ENCODE measurements at regions not wholly inside any gene's neighbourhood (a gene's known extent, or its start where the extent isn't known, plus 50 kb on each side); places are given as distances from the start of the nearest gene placed in this dataset.

DNA sequence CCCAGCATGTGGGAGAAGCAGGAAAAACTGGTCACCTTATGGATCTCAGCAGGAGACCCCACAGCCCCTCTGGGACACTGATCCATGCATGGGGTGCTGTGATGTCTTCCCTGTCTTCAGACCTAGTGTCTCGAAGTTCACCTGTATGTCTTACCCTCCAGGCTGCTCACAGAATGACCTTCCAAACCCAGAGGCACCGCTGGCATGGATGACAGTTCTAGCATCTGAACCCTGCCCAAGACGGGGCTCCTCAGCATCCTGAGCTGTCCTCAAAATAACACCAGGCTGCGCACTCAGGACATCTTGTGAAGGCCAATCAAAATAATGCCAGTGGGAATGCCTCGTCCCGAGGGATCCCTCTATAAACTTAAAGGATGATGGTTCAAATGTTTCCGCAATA is 824.9 kb downstream of the TBC1D22A start:
- Histone ChIP-seq H3K4me1 (ENCODE audit: control insufficient read depth, low read length) (no peaks in the 10 kb centered on the region), H3K36me3 (ENCODE audit: control insufficient read depth, low read length) (no peaks in the 10 kb centered on the region), H3F3A (ENCODE audit: control insufficient read depth, insufficient read depth) (no peaks in the 10 kb centered on the region), H3K9me3 (ENCODE audit: control insufficient read depth, insufficient read depth, low read length) (peaks cover 9% of the 10 kb centered on the region; the same call in 1 of the 2 replicates), H3K27me3 (ENCODE audit: control insufficient read depth, low read length) (no peaks in the 10 kb centered on the region), H3K4me2 (ENCODE audit: low read length) (no peak overlapping the region), H4K20me1 (ENCODE audit: control insufficient read depth, insufficient read depth, low read depth, low read length) (no peaks in the 10 kb centered on the region), H3K4me3 (ENCODE audit: low read length) (no peak overlapping the region), H3K27ac (ENCODE audit: low read depth, low read length) (no peak overlapping the region), H3K79me2 (ENCODE audit: control insufficient read depth, low read length) (no peaks in the 10 kb centered on the region), H3K9me2 (replicated peaks; ENCODE audit: control insufficient read depth, low read length) (no peaks in the 10 kb centered on the region)
- TF ChIP-seq, protein P1, sequence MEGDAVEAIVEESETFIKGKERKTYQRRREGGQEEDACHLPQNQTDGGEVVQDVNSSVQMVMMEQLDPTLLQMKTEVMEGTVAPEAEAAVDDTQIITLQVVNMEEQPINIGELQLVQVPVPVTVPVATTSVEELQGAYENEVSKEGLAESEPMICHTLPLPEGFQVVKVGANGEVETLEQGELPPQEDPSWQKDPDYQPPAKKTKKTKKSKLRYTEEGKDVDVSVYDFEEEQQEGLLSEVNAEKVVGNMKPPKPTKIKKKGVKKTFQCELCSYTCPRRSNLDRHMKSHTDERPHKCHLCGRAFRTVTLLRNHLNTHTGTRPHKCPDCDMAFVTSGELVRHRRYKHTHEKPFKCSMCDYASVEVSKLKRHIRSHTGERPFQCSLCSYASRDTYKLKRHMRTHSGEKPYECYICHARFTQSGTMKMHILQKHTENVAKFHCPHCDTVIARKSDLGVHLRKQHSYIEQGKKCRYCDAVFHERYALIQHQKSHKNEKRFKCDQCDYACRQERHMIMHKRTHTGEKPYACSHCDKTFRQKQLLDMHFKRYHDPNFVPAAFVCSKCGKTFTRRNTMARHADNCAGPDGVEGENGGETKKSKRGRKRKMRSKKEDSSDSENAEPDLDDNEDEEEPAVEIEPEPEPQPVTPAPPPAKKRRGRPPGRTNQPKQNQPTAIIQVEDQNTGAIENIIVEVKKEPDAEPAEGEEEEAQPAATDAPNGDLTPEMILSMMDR (IDR thresholded peaks at IDR 0.05; ENCODE audit: low read depth, low read length, poor library complexity, severe bottlenecking): no peak
- no peak for TF ChIP-seq EZH2phosphoT487 (IDR thresholded peaks at IDR 0.05; ENCODE audit: borderline replicate concordance, low read length)

DNA sequence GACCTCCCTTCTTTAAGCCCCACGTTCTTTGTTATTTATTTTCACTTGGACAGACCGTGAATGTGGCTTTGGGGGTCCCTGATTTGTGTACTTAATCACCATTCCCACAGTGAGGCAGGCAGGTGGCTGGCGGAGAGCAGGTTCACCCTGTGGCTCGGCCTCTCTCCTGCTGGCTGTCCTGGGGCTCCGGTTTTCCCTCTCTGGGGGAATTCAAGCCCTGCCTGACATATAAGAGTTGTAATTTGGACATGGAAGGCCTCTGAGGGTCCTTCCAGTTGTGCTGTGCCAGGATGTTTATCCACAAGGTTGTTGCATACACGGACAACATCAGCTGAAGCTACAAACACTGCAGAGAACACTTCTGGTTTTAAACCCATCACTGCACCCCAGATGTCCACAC is 824.5 kb downstream of the TBC1D22A start:
- TF ChIP-seq, protein P1 (IDR thresholded peaks at IDR 0.05; ENCODE audit: low read depth, low read length, poor library complexity, severe bottlenecking): no peak
- no peak for TF ChIP-seq EZH2phosphoT487 (IDR thresholded peaks at IDR 0.05; ENCODE audit: borderline replicate concordance, low read length)
- Histone ChIP-seq H3K9me3 (ENCODE audit: control insufficient read depth, insufficient read depth, low read length) (peaks cover 9% of the 10 kb centered on the region; the same call in 1 of the 2 replicates), H3K4me3 (ENCODE audit: low read length) (no peak overlapping the region), H3K27me3 (ENCODE audit: control insufficient read depth, low read length) (no peaks in the 10 kb centered on the region), H3K79me2 (ENCODE audit: control insufficient read depth, low read length) (no peaks in the 10 kb centered on the region), H3K27ac (ENCODE audit: low read depth, low read length) (no peak overlapping the region), H3F3A (ENCODE audit: control insufficient read depth, insufficient read depth) (no peaks in the 10 kb centered on the region), H4K20me1 (ENCODE audit: control insufficient read depth, insufficient read depth, low read depth, low read length) (no peaks in the 10 kb centered on the region), H3K4me2 (ENCODE audit: low read length) (no peak overlapping the region), H3K36me3 (ENCODE audit: control insufficient read depth, low read length) (no peaks in the 10 kb centered on the region), H3K9me2 (replicated peaks; ENCODE audit: control insufficient read depth, low read length) (no peaks in the 10 kb centered on the region), H3K4me1 (ENCODE audit: control insufficient read depth, low read length) (no peaks in the 10 kb centered on the region)

DNA sequence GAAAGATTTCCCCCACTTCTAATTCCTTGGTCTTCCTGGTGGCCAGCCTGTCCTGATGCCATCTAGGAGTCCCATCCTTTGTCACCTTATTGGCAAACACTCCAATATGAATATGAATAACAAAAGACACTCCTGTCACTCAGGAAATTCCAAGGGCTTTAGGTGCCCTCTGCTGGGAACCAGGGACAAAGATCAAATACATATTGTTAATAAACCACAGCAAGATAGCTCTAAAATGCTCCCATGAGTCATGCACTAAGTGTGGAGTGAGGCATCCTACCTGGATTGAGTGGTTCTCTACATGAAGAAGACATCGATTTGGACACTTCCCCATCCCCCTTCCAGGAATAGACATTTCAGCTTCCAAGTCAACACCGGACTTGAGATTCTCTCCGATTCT is 823.6 kb downstream of the TBC1D22A start:
- TF ChIP-seq, protein P1 (IDR thresholded peaks at IDR 0.05; ENCODE audit: low read depth, low read length, poor library complexity, severe bottlenecking): no peak
- TF ChIP-seq EZH2phosphoT487 (IDR thresholded peaks at IDR 0.05; ENCODE audit: borderline replicate concordance, low read length): no peak
- Histone ChIP-seq H3K27ac (ENCODE audit: low read depth, low read length) (no peak overlapping the region), H3K4me3 (ENCODE audit: low read length) (no peak overlapping the region), H3K36me3 (ENCODE audit: control insufficient read depth, low read length) (no peaks in the 10 kb centered on the region), H3K9me2 (replicated peaks; ENCODE audit: control insufficient read depth, low read length) (no peaks in the 10 kb centered on the region), H3F3A (ENCODE audit: control insufficient read depth, insufficient read depth) (no peaks in the 10 kb centered on the region), H3K9me3 (ENCODE audit: control insufficient read depth, insufficient read depth, low read length) (peaks cover 9% of the 10 kb centered on the region; the same call in 1 of the 2 replicates), H4K20me1 (ENCODE audit: control insufficient read depth, insufficient read depth, low read depth, low read length) (no peaks in the 10 kb centered on the region), H3K79me2 (ENCODE audit: control insufficient read depth, low read length) (no peaks in the 10 kb centered on the region), H3K27me3 (ENCODE audit: control insufficient read depth, low read length) (no peaks in the 10 kb centered on the region), H3K4me2 (ENCODE audit: low read length) (no peak overlapping the region), H3K4me1 (ENCODE audit: control insufficient read depth, low read length) (no peaks in the 10 kb centered on the region)
